ENCODE measurements at regions not wholly inside any gene's neighbourhood (a gene's known extent, or its start where the extent isn't known, plus 50 kb on each side); places are given as distances from the start of the nearest gene placed in this dataset.

DNA sequence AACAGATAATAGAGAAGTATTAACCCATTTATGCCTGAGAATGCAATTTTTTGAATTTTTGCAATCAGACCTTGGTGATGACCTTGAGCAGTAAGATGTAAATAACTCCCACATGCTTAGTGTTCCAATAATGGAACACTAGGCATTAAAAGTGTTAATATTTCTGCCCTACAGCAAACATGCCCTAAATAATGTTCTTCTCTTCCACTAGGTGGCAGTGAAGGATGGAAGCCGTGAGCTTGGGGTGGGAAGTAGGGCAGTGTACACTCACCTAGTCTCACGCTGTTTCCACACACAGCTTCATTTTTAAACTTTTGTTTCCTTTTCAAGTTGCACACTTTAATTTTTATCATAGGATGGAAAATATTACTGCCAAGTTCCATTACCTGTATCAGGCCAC lies 613.1 kb upstream of the HS3ST1 start:
- H2AFZ ChIP-seq (ENCODE audit: insufficient read depth, low read depth, low read length, poor library complexity, severe bottlenecking), result no peak overlapping the region
- H3K9me3 ChIP-seq (replicated peaks in 1 of 2; ENCODE audit: control insufficient read depth in 1 of 2, insufficient read depth in 1 of 2, low read length in 2 of 2), result peaks cover 9 to 11% of the 10 kb centered on the region in 2 donors
- Mint-ChIP-seq H3K27ac (no peak overlapping the region), H3K9me3 (peaks cover 10 to 21% (median 15%) of the 10 kb centered on the region in 7 donors), H3K4me3 (no peak overlapping the region), H3K36me3 (no peaks in the 10 kb centered on the region), H3K4me1 (no peaks in the 10 kb centered on the region), H3K27me3 (ENCODE audit: low read depth in 3 of 3) (peaks cover 0 to 5% (median 0%) of the 10 kb centered on the region in 3 donors)
- no CpG with 5 or more reads among the region's 2 CpGs for whole genome bisulfite sequencing (ENCODE audit: insufficient coverage)
- no peaks in the 10 kb centered on the region for H3K27me3 ChIP-seq (ENCODE audit: control insufficient read depth in 2 of 2, insufficient read depth in 2 of 2, low read length in 2 of 2)
- H3K79me2 ChIP-seq (ENCODE audit: insufficient read depth, low read length), result no peaks in the 10 kb centered on the region
- TF ChIP-seq, protein P1, sequence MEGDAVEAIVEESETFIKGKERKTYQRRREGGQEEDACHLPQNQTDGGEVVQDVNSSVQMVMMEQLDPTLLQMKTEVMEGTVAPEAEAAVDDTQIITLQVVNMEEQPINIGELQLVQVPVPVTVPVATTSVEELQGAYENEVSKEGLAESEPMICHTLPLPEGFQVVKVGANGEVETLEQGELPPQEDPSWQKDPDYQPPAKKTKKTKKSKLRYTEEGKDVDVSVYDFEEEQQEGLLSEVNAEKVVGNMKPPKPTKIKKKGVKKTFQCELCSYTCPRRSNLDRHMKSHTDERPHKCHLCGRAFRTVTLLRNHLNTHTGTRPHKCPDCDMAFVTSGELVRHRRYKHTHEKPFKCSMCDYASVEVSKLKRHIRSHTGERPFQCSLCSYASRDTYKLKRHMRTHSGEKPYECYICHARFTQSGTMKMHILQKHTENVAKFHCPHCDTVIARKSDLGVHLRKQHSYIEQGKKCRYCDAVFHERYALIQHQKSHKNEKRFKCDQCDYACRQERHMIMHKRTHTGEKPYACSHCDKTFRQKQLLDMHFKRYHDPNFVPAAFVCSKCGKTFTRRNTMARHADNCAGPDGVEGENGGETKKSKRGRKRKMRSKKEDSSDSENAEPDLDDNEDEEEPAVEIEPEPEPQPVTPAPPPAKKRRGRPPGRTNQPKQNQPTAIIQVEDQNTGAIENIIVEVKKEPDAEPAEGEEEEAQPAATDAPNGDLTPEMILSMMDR (IDR thresholded peaks at IDR 0.05), result peak; percentile 66
- intact Hi-C loops (cut with micrococcal nuclease), result loop anchor here in 1 of 2 donors (10.0 kb wide), 2 partner anchors 123 to 593 kb away; no protein-coding TSS in a partner anchor
- no peaks in the 10 kb centered on the region for H4K20me1 ChIP-seq (ENCODE audit: insufficient read depth, low read length)
- no peaks in the 10 kb centered on the region for H3K36me3 ChIP-seq (replicated peaks in 1 of 2; ENCODE audit: control insufficient read depth in 1 of 2, insufficient read depth in 2 of 2, low read length in 2 of 2)
- no peak overlapping the region for H3K4me2 ChIP-seq (replicated peaks; ENCODE audit: extremely low read depth, low read length, poor library complexity, severe bottlenecking)
- no peaks in the 10 kb centered on the region for H3K4me1 ChIP-seq (ENCODE audit: control insufficient read depth in 1 of 2, insufficient read depth in 2 of 2, low read length in 2 of 2)
- H3K4me3 ChIP-seq (replicated peaks in 1 of 3; ENCODE audit: low read depth in 2 of 3, low read length in 3 of 3), result no peak overlapping the region
- DNase-seq, result peak; percentile 6 to 35 (median 6)
- no peak overlapping the region for H3K9ac ChIP-seq (ENCODE audit: insufficient read depth, low read length, poor library complexity, severe bottlenecking)
- no peak overlapping the region for H3K27ac ChIP-seq (ENCODE audit: low read depth in 1 of 2, low read length in 2 of 2)

DNA sequence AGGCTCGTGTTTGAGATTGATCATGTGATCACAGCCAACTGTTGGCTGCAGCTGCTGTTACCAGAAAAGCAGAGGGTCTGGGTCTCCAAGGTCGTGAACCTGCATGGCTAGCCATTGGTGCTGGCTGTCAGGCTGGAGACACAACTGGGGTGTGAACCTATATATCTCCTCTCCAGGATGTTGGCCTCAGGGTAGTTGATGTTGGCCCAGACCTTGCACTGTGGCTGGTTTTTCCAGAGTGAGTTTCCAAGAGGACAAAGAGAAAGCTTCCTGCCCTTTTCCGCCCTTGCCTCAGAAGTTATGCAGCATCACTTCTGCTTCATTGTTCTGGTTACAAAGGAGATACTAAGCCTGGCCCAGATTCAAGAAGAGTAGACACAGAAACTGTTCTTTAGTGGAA lies 607.8 kb upstream of the HS3ST1 start:
- Histone ChIP-seq H3K9me3 (replicated peaks in 1 of 2; ENCODE audit: control insufficient read depth in 1 of 2, insufficient read depth in 1 of 2, low read length in 2 of 2) (peaks cover 11 to 12% of the 10 kb centered on the region in 2 donors), H3K4me3 (replicated peaks in 1 of 3; ENCODE audit: low read depth in 2 of 3, low read length in 3 of 3) (no peak overlapping the region), H3K4me1 (ENCODE audit: control insufficient read depth in 1 of 2, insufficient read depth in 2 of 2, low read length in 2 of 2) (no peaks in the 10 kb centered on the region), H3K9ac (ENCODE audit: insufficient read depth, low read length, poor library complexity, severe bottlenecking) (no peak overlapping the region), H3K4me2 (replicated peaks; ENCODE audit: extremely low read depth, low read length, poor library complexity, severe bottlenecking) (no peak overlapping the region), H3K36me3 (replicated peaks in 1 of 2; ENCODE audit: control insufficient read depth in 1 of 2, insufficient read depth in 2 of 2, low read length in 2 of 2) (no peaks in the 10 kb centered on the region), H3K27ac (ENCODE audit: low read depth in 1 of 2, low read length in 2 of 2) (no peak overlapping the region), H3K79me2 (ENCODE audit: insufficient read depth, low read length) (no peaks in the 10 kb centered on the region), H2AFZ (ENCODE audit: insufficient read depth, low read depth, low read length, poor library complexity, severe bottlenecking) (no peak overlapping the region), H3K27me3 (ENCODE audit: control insufficient read depth in 2 of 2, insufficient read depth in 2 of 2, low read length in 2 of 2) (no peaks in the 10 kb centered on the region), H4K20me1 (ENCODE audit: insufficient read depth, low read length) (no peaks in the 10 kb centered on the region)
- WGBS (ENCODE audit: insufficient coverage), result 93% methylated on average over 2 of the region's 3 CpGs
- no peaks in the 10 kb centered on the region for H3K36me3 Mint-ChIP-seq
- no peak overlapping the region for H3K4me3 Mint-ChIP-seq
- H3K27ac Mint-ChIP-seq, result no peak overlapping the region
- intact Hi-C loops (cut with micrococcal nuclease), result no loop called here
- peaks cover 10 to 19% (median 15%) of the 10 kb centered on the region in 7 donors for H3K9me3 Mint-ChIP-seq
- H3K4me1 Mint-ChIP-seq, result no peaks in the 10 kb centered on the region
- TF ChIP-seq, protein P1 (IDR thresholded peaks at IDR 0.05), result no peak
- DNase-seq, result no peak
- H3K27me3 Mint-ChIP-seq (ENCODE audit: low read depth in 3 of 3), result peaks cover 0 to 3% (median 0%) of the 10 kb centered on the region in 3 donors
